ENCODE measurements at regions not wholly inside any gene's neighbourhood (a gene's known extent, or its start where the extent isn't known, plus 50 kb on each side); places are given as distances from the start of the nearest gene placed in this dataset.
"Not testable (repeated sequence)": the region's sequence is repeated elsewhere in the genome, so short reads cannot be mapped to it uniquely, and the experiment has no call there.

- no peak overlapping the region for H3K27ac ChIP-seq
- TF ChIP-seq CTCF (IDR thresholded peaks at IDR 0.05) (no peak), ZFX (IDR thresholded peaks at IDR 0.05; ENCODE audit: borderline replicate concordance) (no peak)
Measured at GRCh38 chr3:87822563-87822962, 236.2 kb downstream of the CGGBP1 start.

GRCh38 chr3:87813503-87813902 is 245.3 kb downstream of the CGGBP1 start:
- not testable (repeated sequence) for H3K27ac ChIP-seq

- TF ChIP-seq ZFX (IDR thresholded peaks at IDR 0.05; ENCODE audit: borderline replicate concordance) (no peak), CTCF (IDR thresholded peaks at IDR 0.05) (no peak)
- no peak overlapping the region for H3K27ac ChIP-seq
Measured at GRCh38 chr3:87811953-87812352, 246.9 kb downstream of the CGGBP1 start.

GRCh38 chr3:87810452-87811016 is 248.3 kb downstream of the CGGBP1 start:
- TF ChIP-seq ZFX (IDR thresholded peaks at IDR 0.05; ENCODE audit: borderline replicate concordance), result no peak
- TF ChIP-seq CTCF (IDR thresholded peaks at IDR 0.05), result no peak
- H3K27ac ChIP-seq, result no peak overlapping the region

- no peak for TF ChIP-seq CTCF (IDR thresholded peaks at IDR 0.05)
- TF ChIP-seq ZFX (IDR thresholded peaks at IDR 0.05; ENCODE audit: borderline replicate concordance), result no peak
- H3K27ac ChIP-seq, result no peak overlapping the region
Measured at GRCh38 chr3:87805670-87806069, 253.1 kb downstream of the CGGBP1 start.

- TF ChIP-seq ZFX (IDR thresholded peaks at IDR 0.05; ENCODE audit: borderline replicate concordance) (no peak), CTCF (IDR thresholded peaks at IDR 0.05) (no peak)
- H3K27ac ChIP-seq, result no peak overlapping the region
Measured at GRCh38 chr3:87801409-87801808, 257.4 kb downstream of the CGGBP1 start.

- no peak for TF ChIP-seq CTCF (IDR thresholded peaks at IDR 0.05)
- TF ChIP-seq ZFX (IDR thresholded peaks at IDR 0.05; ENCODE audit: borderline replicate concordance), result no peak
- H3K27ac ChIP-seq, result no peak overlapping the region
Measured at GRCh38 chr3:87800516-87800915, 258.3 kb downstream of the CGGBP1 start.

- TF ChIP-seq CTCF (IDR thresholded peaks at IDR 0.05) (no peak), ZFX (IDR thresholded peaks at IDR 0.05; ENCODE audit: borderline replicate concordance) (no peak)
Measured at GRCh38 chr3:87798567-87798947, 260.2 kb downstream of the CGGBP1 start.

More at GRCh38 chr3:87798567-87798947, 260.2 kb downstream of the CGGBP1 start:
- no peak overlapping the region for H3K27ac ChIP-seq
